ENCODE measurements at regions not wholly inside any gene's neighbourhood (a gene's known extent, or its start where the extent isn't known, plus 50 kb on each side); places are given as distances from the start of the nearest gene placed in this dataset.

DNA sequence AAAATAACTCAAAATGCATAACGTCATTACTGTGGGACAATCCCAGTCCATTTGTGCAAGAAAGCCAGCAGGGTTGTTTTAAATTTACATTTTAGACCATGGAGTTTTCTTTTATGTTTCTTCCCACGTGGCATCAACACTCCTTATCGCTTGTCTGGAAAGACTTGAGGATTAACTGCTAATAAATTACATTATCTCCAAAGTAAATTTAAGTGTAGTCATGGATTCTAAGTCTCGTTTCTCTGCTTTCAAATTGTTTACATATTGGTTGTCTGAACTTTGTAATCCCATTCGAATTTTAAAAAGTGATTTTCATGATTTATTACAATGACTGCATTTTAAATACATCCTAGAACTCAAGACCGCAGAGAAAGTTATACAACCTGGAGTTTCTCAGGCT, 119.3 kb upstream of the ADAMTS5 start:
- Mint-ChIP-seq H3K27ac (ENCODE audit: unreplicated experiment) (no peak overlapping the region), H3K9me3 (ENCODE audit: unreplicated experiment) (peaks cover 2% of the 10 kb centered on the region), H3K4me1 (ENCODE audit: low read depth, unreplicated experiment) (no peaks in the 10 kb centered on the region), H3K36me3 (ENCODE audit: low read depth, unreplicated experiment) (no peaks in the 10 kb centered on the region), H3K27me3 (ENCODE audit: low read depth, unreplicated experiment) (no peaks in the 10 kb centered on the region), H3K4me3 (ENCODE audit: unreplicated experiment) (no peak overlapping the region)
- no peaks in the 10 kb centered on the region for H3K36me3 ChIP-seq (ENCODE audit: insufficient read depth, low read length)
- H3K4me1 ChIP-seq (ENCODE audit: insufficient read depth, low read length) = no peaks in the 10 kb centered on the region
- TF ChIP-seq EZH2 (IDR thresholded peaks at IDR 0.05; ENCODE audit: insufficient read depth, low read length) = no peak
- no peak for TF ChIP-seq CTCF (IDR thresholded peaks at IDR 0.05; ENCODE audit: insufficient read depth, low read depth, low read length)
- no peaks in the 10 kb centered on the region for H3K9me3 ChIP-seq (ENCODE audit: insufficient read depth, low read depth, low read length)
- DNase-seq (ENCODE audit: low read depth) (no peak), FAIRE-seq (no peak)
- H3K27ac ChIP-seq (ENCODE audit: low read depth, low read length) = no peak overlapping the region
- H3K79me2 ChIP-seq (ENCODE audit: insufficient read depth, low read length) = no peaks in the 10 kb centered on the region
- no peak overlapping the region for H3K4me2 ChIP-seq (ENCODE audit: low read length)
- no peak overlapping the region for H2AFZ ChIP-seq (ENCODE audit: low read depth, low read length)
- H3K27me3 ChIP-seq (ENCODE audit: insufficient read depth, low read length) = no peaks in the 10 kb centered on the region
- no peak overlapping the region for H3K9ac ChIP-seq (ENCODE audit: low read length)
- no peak overlapping the region for H3K4me3 ChIP-seq (ENCODE audit: insufficient read depth, low read depth, low read length)
- no peaks in the 10 kb centered on the region for H4K20me1 ChIP-seq (ENCODE audit: insufficient read depth, low read length)

DNA sequence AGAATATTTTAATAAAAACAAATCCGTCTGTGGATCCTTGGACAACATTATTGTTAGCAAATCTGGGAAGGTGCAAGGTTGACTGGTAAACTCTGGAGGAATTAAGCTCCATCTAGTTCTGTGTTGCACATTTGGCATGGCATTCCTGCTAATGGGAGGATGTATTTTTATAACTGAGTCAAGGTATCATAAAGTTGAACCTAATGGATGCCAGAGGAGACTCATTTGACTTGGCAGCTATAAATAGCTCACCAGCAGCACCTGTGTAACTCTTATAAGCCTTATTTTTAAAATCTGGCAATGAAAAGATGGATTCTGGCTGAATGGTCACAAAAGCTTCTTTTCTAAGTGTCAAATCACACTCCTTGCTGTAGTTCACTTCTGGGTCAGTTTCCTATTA, 118.5 kb upstream of the ADAMTS5 start:
- Histone ChIP-seq H3K4me2 (ENCODE audit: low read length) (no peak overlapping the region), H4K20me1 (ENCODE audit: insufficient read depth, low read length) (no peaks in the 10 kb centered on the region), H3K79me2 (ENCODE audit: insufficient read depth, low read length) (no peaks in the 10 kb centered on the region), H3K36me3 (ENCODE audit: insufficient read depth, low read length) (no peaks in the 10 kb centered on the region), H2AFZ (ENCODE audit: low read depth, low read length) (no peak overlapping the region), H3K9ac (ENCODE audit: low read length) (no peak overlapping the region), H3K4me1 (ENCODE audit: insufficient read depth, low read length) (no peaks in the 10 kb centered on the region), H3K27me3 (ENCODE audit: insufficient read depth, low read length) (no peaks in the 10 kb centered on the region), H3K27ac (ENCODE audit: low read depth, low read length) (no peak overlapping the region), H3K9me3 (ENCODE audit: insufficient read depth, low read depth, low read length) (no peaks in the 10 kb centered on the region), H3K4me3 (ENCODE audit: insufficient read depth, low read depth, low read length) (no peak overlapping the region)
- DNase-seq (ENCODE audit: low read depth) = no peak
- Mint-ChIP-seq H3K27me3 (ENCODE audit: low read depth, unreplicated experiment) (no peaks in the 10 kb centered on the region), H3K9me3 (ENCODE audit: unreplicated experiment) (peaks cover 2% of the 10 kb centered on the region), H3K27ac (ENCODE audit: unreplicated experiment) (no peak overlapping the region), H3K36me3 (ENCODE audit: low read depth, unreplicated experiment) (no peaks in the 10 kb centered on the region), H3K4me3 (ENCODE audit: unreplicated experiment) (no peak overlapping the region), H3K4me1 (ENCODE audit: low read depth, unreplicated experiment) (peaks cover 5% of the 10 kb centered on the region)
- TF ChIP-seq CTCF (IDR thresholded peaks at IDR 0.05; ENCODE audit: insufficient read depth, low read depth, low read length) = no peak
- no peak for TF ChIP-seq EZH2 (IDR thresholded peaks at IDR 0.05; ENCODE audit: insufficient read depth, low read length)
- FAIRE-seq = no peak

DNA sequence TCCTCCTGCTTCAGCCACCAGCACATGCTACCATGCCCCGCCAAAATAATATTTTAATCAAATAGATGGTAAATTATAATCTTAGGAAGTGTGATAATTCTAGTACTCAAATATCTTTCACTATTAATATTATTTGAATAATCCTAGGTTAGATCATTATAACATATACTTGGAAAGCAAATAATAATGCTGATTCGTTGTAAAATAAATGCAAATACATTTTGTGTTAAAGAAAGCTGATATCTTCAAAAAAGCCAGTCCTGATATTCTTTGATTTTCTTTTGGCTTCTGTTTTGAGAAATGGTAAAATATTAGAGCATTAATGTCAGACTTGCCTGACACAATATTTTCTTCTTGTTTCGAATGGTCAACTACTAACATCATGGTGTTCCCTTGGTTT, 116.3 kb upstream of the ADAMTS5 start:
- Histone ChIP-seq H3K4me2 (ENCODE audit: low read length) (no peak overlapping the region), H3K27me3 (ENCODE audit: insufficient read depth, low read length) (no peaks in the 10 kb centered on the region), H3K9ac (ENCODE audit: low read length) (no peak overlapping the region), H3K4me3 (ENCODE audit: insufficient read depth, low read depth, low read length) (no peak overlapping the region), H3K36me3 (ENCODE audit: insufficient read depth, low read length) (no peaks in the 10 kb centered on the region), H3K4me1 (ENCODE audit: insufficient read depth, low read length) (no peaks in the 10 kb centered on the region), H3K27ac (ENCODE audit: low read depth, low read length) (no peak overlapping the region), H3K79me2 (ENCODE audit: insufficient read depth, low read length) (no peaks in the 10 kb centered on the region), H2AFZ (ENCODE audit: low read depth, low read length) (no peak overlapping the region), H4K20me1 (ENCODE audit: insufficient read depth, low read length) (no peaks in the 10 kb centered on the region), H3K9me3 (ENCODE audit: insufficient read depth, low read depth, low read length) (no peaks in the 10 kb centered on the region)
- H3K27me3 Mint-ChIP-seq (ENCODE audit: low read depth, unreplicated experiment) = no peaks in the 10 kb centered on the region
- no peak for TF ChIP-seq CTCF (IDR thresholded peaks at IDR 0.05; ENCODE audit: insufficient read depth, low read depth, low read length)
- TF ChIP-seq EZH2 (IDR thresholded peaks at IDR 0.05; ENCODE audit: insufficient read depth, low read length) = no peak
- no peak overlapping the region for H3K27ac Mint-ChIP-seq (ENCODE audit: unreplicated experiment)
- no peak for DNase-seq (ENCODE audit: low read depth)
- no peaks in the 10 kb centered on the region for H3K9me3 Mint-ChIP-seq (ENCODE audit: unreplicated experiment)
- no peak overlapping the region for H3K4me3 Mint-ChIP-seq (ENCODE audit: unreplicated experiment)
- H3K4me1 Mint-ChIP-seq (ENCODE audit: low read depth, unreplicated experiment) = peaks cover 7% of the 10 kb centered on the region
- FAIRE-seq = no peak
- H3K36me3 Mint-ChIP-seq (ENCODE audit: low read depth, unreplicated experiment) = no peaks in the 10 kb centered on the region
